Prostate gland (tissue), 2 donors: ENCODE measurements at regions not wholly inside any gene's neighbourhood (a gene's known extent, or its start where the extent isn't known, plus 50 kb on each side); places are given as distances from the start of the nearest gene placed in this dataset.

Experiments
- POLR2A ChIP-seq: fragments of 450-650 bp; IDR thresholded peaks from one replicate; pipeline ENCODE4 v1.6.1; 2016; ENCODE audit warnings: antibody characterized with exemption, mild to moderate bottlenecking
- POLR2AphosphoS5 ChIP-seq: sonication (generic); formaldehyde crosslinking; IDR thresholded peaks from one replicate; pipeline ENCODE4 v1.6.1; 2017; ENCODE audit warnings: antibody characterized with exemption
- TF ChIP-seq, protein P1 (sequence below), 4 experiments: fragments of 200-600 bp in 2 of 4; fragments of 450-650 bp in 2 of 4; sonication (generic) in 2 of 4; IDR thresholded peaks; 1 replicate in 3 of 4; 2 replicates in 1 of 4; pipeline ENCODE4 v1.5.1; 2016 to 2019; ENCODE audit warnings: antibody characterized with exemption in 4 of 4, mild to moderate bottlenecking in 2 of 4, moderate library complexity in 2 of 4

DNA sequence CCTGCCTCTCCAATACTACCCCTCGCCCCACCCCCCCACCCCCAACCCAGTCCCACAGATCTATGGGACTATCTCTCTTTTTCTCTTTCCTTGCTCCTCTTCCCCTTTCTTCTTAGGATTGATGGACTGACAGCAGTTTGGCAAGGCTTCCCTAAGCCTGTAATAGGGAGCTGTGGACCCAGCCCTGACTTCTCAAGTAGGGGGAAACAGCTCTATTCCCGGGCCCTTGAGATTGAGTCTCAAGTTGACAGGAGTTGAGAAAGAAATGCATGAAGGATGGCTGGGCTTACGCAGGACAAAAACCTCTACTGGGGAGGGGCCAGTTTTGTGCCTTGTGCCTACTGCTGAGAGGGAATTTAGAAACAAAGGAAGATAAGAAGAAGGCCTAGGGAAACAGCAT is 60.4 kb downstream of the SMUG1 start:
- TF ChIP-seq POLR2A (no peak), POLR2AphosphoS5 (no peak)
- TF ChIP-seq, protein P1, sequence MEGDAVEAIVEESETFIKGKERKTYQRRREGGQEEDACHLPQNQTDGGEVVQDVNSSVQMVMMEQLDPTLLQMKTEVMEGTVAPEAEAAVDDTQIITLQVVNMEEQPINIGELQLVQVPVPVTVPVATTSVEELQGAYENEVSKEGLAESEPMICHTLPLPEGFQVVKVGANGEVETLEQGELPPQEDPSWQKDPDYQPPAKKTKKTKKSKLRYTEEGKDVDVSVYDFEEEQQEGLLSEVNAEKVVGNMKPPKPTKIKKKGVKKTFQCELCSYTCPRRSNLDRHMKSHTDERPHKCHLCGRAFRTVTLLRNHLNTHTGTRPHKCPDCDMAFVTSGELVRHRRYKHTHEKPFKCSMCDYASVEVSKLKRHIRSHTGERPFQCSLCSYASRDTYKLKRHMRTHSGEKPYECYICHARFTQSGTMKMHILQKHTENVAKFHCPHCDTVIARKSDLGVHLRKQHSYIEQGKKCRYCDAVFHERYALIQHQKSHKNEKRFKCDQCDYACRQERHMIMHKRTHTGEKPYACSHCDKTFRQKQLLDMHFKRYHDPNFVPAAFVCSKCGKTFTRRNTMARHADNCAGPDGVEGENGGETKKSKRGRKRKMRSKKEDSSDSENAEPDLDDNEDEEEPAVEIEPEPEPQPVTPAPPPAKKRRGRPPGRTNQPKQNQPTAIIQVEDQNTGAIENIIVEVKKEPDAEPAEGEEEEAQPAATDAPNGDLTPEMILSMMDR (IDR thresholded peaks at IDR 0.05) = no peak
